Spleen (tissue), 11 donors: ENCODE measurements at regions not wholly inside any gene's neighbourhood (a gene's known extent, or its start where the extent isn't known, plus 50 kb on each side); places are given as distances from the start of the nearest gene placed in this dataset.

ENCODE experiments used
- DNase-seq: peaks from one replicate; pipeline ENCODE4 v3.0.0-alpha.2; 2020
- H3K27ac ChIP-seq, 8 donors: fragments of 200-600 bp; sonication (generic) in 7 of 8; 1 replicate in 4 of 8; 2 replicates in 4 of 8; pipeline versions ENCODE4 v1.5.0 to v1.8.0; 2016 to 2021; ENCODE audit warnings: inconsistent platforms in 4 of 8, mild to moderate bottlenecking in 4 of 8, moderate library complexity in 1 of 8
- H3K27me3 ChIP-seq, 7 donors: fragments of 200-600 bp; sonication (generic) in 6 of 7; replicated peaks in 1 of 7; 1 replicate in 4 of 7; 2 replicates in 3 of 7; pipeline versions ENCODE4 v1.5.0 to v1.8.0; 2016 to 2021; ENCODE audit warnings: inconsistent platforms in 3 of 7, mild to moderate bottlenecking in 1 of 7
- H3K36me3 ChIP-seq, 6 donors: fragments of 200-600 bp; sonication (generic) in 5 of 6; 1 replicate in 4 of 6; 2 replicates in 2 of 6; pipeline versions ENCODE4 v1.5.0 to v1.8.0; 2016 to 2021; ENCODE audit warnings: inconsistent platforms in 2 of 6
- H3K4me1 ChIP-seq, 6 donors: fragments of 200-600 bp; sonication (generic) in 5 of 6; 1 replicate in 3 of 6; 2 replicates in 3 of 6; pipeline versions ENCODE4 v1.5.0 to v1.8.0; 2016 to 2021; ENCODE audit warnings: inconsistent platforms in 3 of 6
- H3K4me3 ChIP-seq, 8 donors: fragments of 200-600 bp; sonication (generic) in 7 of 8; 1 replicate in 4 of 8; 2 replicates in 4 of 8; pipeline versions ENCODE4 v1.5.0 to v1.8.0; 2016 to 2021; ENCODE audit warnings: inconsistent platforms in 4 of 8, mild to moderate bottlenecking in 4 of 8, moderate library complexity in 2 of 8
- H3K9me3 ChIP-seq, 8 donors: fragments of 200-600 bp; sonication (generic) in 7 of 8; 1 replicate in 4 of 8; 2 replicates in 4 of 8; pipeline versions ENCODE4 v1.5.0 to v1.8.0; 2016 to 2021; ENCODE audit warnings: inconsistent platforms in 4 of 8
- POLR2A ChIP-seq, 3 donors: fragments of 450-650 bp; IDR thresholded peaks; one replicate each; pipeline ENCODE4 v1.5.1; 2017; ENCODE audit warnings: antibody characterized with exemption in 3 of 3, mild to moderate bottlenecking in 1 of 3
- POLR2AphosphoS5 ChIP-seq, 3 donors: sonication (generic); formaldehyde crosslinking; IDR thresholded peaks; one replicate each; pipeline ENCODE4 v1.5.1; 2017; ENCODE audit warnings: antibody characterized with exemption in 3 of 3
- whole genome bisulfite sequencing, 5 donors: extraction: QIAGEN DNeasy Blood & Tissue Kit in 3 of 5; methylation state at CpG; one replicate each; pipeline versions ENCODE4 v1.1.5 to v1.1.7; 2013 to 2018; 5-methylcytosine and 5-hydroxymethylcytosine counted together
- intact Hi-C: fragments of 100-400 bp; cut with DNase I; formaldehyde crosslinking; loops from one replicate; pipeline ENCODE4 v1.15.0; 2023; ENCODE audit warnings: low total_unique reads
- TF ChIP-seq, protein P1 (sequence below), 11 experiments: fragments of 200-600 bp in 7 of 11; fragments of 450-650 bp in 4 of 11; sonication (generic) in 4 of 11; IDR thresholded peaks in 8 of 11; conservative IDR thresholded peaks in 3 of 11; 1 replicate in 7 of 11; 2 replicates in 4 of 11; pipeline versions ENCODE4 v1.4.0 to v1.8.0; 2016 to 2021; ENCODE audit warnings: antibody characterized with exemption in 11 of 11, inconsistent platforms in 4 of 11, mild to moderate bottlenecking in 1 of 11
- donor health status: healthy with polysubstance abuse.
- donor health status: DM: no; HTN: no; CAD: no; lungs with moderate emphysema.
- donor health status: DM: no; HTN: no; CAD: no.
- donor health status: Bipolar disorder and iron deficiency.
- donor health status: healthy.
- donor health status: DM: no; HTN: no; CAD: no.
- donor health status: DM: yes; HTN: yes; CAD: no.

DNA sequence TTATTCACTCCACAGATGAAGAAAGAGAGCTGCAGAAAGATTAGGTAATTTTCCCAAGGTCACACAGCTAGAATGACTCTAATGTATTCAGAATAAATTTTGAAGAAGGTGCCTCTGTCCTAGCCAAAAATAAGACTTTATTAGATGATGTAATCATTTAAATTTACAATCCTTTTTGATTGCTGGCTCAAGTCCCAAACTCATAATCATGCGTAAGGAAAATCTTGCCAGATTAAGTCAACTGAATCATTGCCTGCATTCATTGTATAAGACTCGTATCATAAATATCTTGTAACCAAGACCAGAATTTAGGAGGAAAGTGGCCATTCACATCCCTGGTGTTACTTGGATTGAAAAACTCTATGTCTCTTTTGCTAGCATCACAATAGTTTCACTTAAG is 53.1 kb upstream of the STK39 start:
- no peak for DNase-seq
- intact Hi-C loops: no loop called here
- H3K27me3 ChIP-seq: no peaks in the 10 kb centered on the region
- H3K27ac ChIP-seq: no peak overlapping the region
- H3K36me3 ChIP-seq: no peaks in the 10 kb centered on the region
- H3K4me3 ChIP-seq: no peak overlapping the region
- H3K4me1 ChIP-seq: no peaks in the 10 kb centered on the region
- WGBS, 5 donors: 68 to 91% (median 85%) methylated on average over 2 of the region's 2 CpGs
- peaks cover 0 to 9% (median 5%) of the 10 kb centered on the region in 8 donors for H3K9me3 ChIP-seq
- TF ChIP-seq POLR2AphosphoS5 (IDR thresholded peaks at IDR 0.05): no peak
- no peak for TF ChIP-seq POLR2A (IDR thresholded peaks at IDR 0.05)
- TF ChIP-seq, protein P1, sequence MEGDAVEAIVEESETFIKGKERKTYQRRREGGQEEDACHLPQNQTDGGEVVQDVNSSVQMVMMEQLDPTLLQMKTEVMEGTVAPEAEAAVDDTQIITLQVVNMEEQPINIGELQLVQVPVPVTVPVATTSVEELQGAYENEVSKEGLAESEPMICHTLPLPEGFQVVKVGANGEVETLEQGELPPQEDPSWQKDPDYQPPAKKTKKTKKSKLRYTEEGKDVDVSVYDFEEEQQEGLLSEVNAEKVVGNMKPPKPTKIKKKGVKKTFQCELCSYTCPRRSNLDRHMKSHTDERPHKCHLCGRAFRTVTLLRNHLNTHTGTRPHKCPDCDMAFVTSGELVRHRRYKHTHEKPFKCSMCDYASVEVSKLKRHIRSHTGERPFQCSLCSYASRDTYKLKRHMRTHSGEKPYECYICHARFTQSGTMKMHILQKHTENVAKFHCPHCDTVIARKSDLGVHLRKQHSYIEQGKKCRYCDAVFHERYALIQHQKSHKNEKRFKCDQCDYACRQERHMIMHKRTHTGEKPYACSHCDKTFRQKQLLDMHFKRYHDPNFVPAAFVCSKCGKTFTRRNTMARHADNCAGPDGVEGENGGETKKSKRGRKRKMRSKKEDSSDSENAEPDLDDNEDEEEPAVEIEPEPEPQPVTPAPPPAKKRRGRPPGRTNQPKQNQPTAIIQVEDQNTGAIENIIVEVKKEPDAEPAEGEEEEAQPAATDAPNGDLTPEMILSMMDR (IDR thresholded peaks at IDR 0.05 in 8 of 11, conservative IDR thresholded peaks at IDR 0.05 in 3 of 11): no peak

DNA sequence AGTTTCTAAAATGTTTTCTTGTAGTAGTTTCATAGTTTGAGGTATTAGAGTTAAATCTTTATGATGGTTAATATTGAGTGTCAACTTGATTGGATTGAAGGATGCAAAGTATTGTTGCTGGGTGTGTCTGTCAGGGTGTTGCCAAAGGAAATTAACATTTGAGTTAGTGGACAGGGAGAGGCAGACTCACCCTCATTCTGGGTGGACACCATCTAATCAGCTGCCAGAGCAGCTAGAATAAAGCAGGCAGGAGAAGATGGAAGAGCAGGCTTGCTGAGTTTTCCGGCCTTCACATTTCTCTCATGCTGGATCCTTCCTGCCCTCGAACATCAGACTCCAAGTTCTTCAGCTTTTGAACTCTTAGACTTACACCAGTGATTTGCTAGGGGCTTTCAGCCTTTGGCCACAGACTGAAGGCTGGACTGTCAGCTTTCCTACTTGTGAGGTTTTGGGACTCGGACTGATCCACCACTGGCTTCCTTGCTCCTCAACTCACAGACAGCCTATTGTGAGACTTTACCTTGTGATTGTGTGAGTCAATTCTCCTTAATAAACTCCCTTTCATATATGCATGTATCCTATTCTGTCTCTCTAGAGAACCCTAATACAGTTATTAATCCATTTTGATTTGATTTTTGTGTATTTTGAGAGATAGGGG is 56.8 kb upstream of the STK39 start:
- TF ChIP-seq POLR2A (IDR thresholded peaks at IDR 0.05): no peak
- TF ChIP-seq, protein P1 (IDR thresholded peaks at IDR 0.05 in 8 of 11, conservative IDR thresholded peaks at IDR 0.05 in 3 of 11): no peak
- TF ChIP-seq POLR2AphosphoS5 (IDR thresholded peaks at IDR 0.05): no peak
- DNase-seq: no peak
- no peak overlapping the region for H3K27ac ChIP-seq

DNA sequence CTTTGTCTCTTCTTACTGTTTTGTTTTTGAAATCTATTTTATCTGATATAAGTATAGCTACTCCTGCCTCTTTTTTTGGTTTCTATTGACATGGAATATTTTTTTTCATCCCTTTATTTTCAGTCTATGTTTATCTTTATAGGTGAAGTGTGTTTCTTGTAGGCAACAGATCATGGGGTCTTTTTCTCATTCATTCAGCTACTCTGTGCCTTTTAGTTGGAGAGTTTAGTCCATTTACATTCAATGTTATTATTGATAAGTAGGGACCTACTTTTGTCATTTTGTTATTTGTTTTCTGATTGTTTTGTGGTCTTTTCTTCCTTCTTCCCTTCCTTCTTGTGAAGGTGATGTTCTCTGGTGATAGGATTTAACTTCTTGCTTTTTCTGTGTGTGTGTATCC is 60.0 kb upstream of the STK39 start:
- no peak overlapping the region for H3K4me3 ChIP-seq
- TF ChIP-seq POLR2AphosphoS5 (IDR thresholded peaks at IDR 0.05) (no peak), POLR2A (IDR thresholded peaks at IDR 0.05) (no peak)
- TF ChIP-seq, protein P1 (IDR thresholded peaks at IDR 0.05 in 8 of 11, conservative IDR thresholded peaks at IDR 0.05 in 3 of 11): no peak
- H3K9me3 ChIP-seq: peaks cover 0 to 42% (median 31%) of the 10 kb centered on the region in 8 donors
- no peaks in the 10 kb centered on the region for H3K4me1 ChIP-seq
- no peaks in the 10 kb centered on the region for H3K27me3 ChIP-seq
- no peak for DNase-seq
- intact Hi-C loops: no loop called here
- H3K27ac ChIP-seq: no peak overlapping the region
- H3K36me3 ChIP-seq: no peaks in the 10 kb centered on the region

More for the DNA sequence above, 56.8 kb upstream of the STK39 start:
- Histone ChIP-seq H3K4me3 (no peak overlapping the region), H3K36me3 (no peaks in the 10 kb centered on the region), H3K4me1 (no peaks in the 10 kb centered on the region), H3K27me3 (no peaks in the 10 kb centered on the region), H3K9me3 (peaks cover 0 to 42% (median 31%) of the 10 kb centered on the region in 8 donors)
- intact Hi-C loops: no loop called here
- 90 to 98% (median 95%) methylated on average over 3 of the region's 3 CpGs for WGBS, 5 donors

DNA sequence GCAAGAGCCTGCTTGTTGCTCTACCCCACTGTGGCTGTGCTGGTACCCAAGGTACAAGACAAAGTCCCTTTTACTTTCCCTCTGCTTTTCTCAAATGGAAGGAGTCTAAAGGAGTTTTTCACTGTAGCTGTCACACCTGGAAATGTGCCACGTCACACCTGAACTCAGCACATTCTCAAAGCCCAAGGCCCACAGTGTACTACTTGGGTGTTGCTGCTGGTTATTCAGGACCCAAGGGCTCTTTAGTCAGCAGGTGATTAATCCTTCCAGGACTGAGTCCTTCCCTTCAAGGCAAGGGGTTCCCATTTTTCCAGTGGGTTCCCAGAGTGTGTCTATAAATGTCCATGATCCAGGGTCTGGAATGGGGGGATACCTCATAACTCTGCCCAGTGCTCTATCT is 63.2 kb upstream of the STK39 start:
- Histone ChIP-seq H3K36me3 (no peaks in the 10 kb centered on the region), H3K9me3 (peaks cover 0 to 38% (median 25%) of the 10 kb centered on the region in 8 donors), H3K4me3 (no peak overlapping the region), H3K27ac (no peak overlapping the region), H3K27me3 (no peaks in the 10 kb centered on the region), H3K4me1 (no peaks in the 10 kb centered on the region)
- TF ChIP-seq POLR2A (IDR thresholded peaks at IDR 0.05): no peak
- TF ChIP-seq, protein P1 (IDR thresholded peaks at IDR 0.05 in 8 of 11, conservative IDR thresholded peaks at IDR 0.05 in 3 of 11): no peak
- WGBS, 5 donors: 86 to 100% (median 93%) methylated on average over 1 of the region's 1 CpG
- intact Hi-C loops: no loop called here
- DNase-seq: no peak
